IPS-NIHi7 (cell line): ENCODE measurements at regions not wholly inside any gene's neighbourhood (a gene's known extent, or its start where the extent isn't known, plus 50 kb on each side); places are given as distances from the start of the nearest gene placed in this dataset.
"Not testable (repeated sequence)": the region's sequence is repeated elsewhere in the genome, so short reads cannot be mapped to it uniquely, and the experiment has no call there.

Experiments
- DNase-seq: peaks from one replicate; pipeline ENCODE4 v3.0.0; 2012; ENCODE audit warnings: mixed read lengths; ENCODE audit errors: extremely low spot score

DNA sequence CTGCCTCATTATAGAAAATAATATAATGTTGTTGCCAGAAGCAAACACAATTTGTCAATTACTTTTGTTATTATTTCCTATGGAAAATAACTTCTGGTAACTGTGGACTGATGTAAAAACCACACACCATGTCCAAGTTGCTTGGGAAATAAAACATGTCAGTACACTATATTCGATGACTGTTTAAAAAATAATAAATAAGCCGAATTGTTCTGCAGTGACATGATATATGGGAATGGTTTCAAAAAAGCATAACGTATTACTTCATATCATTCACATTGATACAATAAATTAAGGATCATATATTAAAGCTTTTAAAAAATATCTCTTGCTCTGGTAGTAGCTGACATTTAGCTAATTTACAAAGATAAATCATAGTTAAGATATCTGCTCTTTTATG, 2062.1 kb downstream of the PCDH9 start:
- no peak for DNase-seq

DNA sequence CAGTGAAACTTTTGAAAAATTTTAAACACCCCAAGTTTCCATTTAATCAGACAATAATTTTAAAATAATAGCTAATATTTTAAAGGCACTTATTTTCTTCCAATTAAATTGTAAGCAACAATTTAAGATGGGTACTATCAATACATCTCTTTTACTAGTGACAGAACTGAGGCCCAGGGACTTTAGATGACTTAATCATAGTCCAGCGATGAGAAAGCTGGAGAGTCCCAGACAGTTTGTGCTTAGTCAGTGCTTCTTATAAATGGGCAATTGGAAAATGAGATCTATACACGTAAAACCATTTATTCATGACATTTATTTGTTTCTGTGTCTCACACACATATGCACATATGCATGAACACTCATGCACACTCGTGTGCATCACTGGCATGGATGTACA, 2063.5 kb downstream of the PCDH9 start:
- DNase-seq = no peak

DNA sequence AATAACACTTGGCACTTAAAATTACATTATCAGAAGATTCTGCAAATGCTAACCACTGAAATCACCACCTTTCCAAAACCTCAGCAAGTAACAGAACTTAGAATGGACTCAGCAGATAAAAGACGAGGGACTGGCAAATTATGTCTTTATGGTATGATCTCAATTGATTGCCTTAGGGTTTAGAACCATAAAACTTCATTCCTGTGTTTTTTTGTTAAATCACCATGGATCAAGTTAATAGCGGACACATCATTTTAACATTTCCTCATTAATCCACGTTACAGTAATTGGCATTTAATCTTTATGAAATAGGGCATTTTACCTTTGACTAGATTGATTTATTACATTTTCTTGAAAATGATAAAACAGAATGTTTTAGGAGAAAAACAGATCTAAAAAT, 2070.3 kb downstream of the PCDH9 start:
- DNase-seq = no peak

DNA sequence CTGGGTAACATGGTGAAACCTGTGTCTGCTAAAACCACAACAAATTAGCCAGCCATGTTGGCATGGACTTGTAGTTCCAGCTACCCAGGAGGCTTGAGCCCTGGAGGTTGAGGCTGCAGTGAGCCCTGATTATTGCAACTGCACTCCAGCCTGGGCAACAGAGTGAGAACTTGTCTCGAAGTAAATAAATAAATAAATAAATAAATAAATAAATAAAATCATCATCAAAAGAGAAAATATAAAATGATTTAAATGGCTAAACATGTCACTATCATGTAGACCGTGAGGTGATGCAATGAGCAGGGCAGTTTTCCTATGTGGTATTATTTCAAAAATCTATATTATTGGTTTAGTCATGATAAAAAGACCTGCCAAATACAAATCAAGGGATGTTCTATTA, 2074.3 kb downstream of the PCDH9 start:
- DNase-seq = no peak

DNA sequence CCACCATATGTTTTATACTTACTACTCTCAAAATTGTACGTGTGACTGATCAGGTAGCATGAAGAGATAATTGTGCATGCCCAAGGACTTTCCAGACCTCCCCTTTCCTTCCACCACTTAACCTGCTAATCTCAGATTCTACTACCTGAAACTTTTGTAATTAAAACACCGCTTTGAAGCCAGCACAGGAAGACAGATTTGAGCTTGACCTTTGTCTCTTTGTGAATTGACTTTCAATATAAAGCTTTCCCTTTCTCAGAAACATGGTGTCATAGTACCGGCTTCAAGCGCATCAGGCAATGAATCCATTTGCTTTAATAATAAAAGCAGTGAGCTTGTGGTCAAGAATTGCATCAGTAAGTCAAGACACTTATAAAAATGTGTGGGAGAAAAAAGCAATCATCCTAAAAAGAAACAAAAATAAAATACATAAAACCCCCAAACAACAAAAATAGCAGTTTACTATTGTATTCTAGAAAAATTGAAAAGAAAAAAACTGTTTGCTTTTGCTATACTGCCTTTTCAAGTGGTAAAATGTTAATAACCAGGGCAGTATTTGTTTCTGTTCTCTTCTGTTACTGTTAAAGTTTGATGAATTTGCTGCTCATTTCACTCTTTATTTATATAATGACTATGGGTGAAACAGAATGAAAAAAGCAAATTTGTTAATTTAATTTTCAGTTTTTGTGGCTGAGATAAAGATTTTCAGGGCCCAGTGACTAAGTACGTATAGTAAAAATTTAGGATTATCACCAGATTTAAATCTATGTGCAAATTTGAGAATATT, 2075.3 kb downstream of the PCDH9 start:
- DNase-seq = no peak

DNA sequence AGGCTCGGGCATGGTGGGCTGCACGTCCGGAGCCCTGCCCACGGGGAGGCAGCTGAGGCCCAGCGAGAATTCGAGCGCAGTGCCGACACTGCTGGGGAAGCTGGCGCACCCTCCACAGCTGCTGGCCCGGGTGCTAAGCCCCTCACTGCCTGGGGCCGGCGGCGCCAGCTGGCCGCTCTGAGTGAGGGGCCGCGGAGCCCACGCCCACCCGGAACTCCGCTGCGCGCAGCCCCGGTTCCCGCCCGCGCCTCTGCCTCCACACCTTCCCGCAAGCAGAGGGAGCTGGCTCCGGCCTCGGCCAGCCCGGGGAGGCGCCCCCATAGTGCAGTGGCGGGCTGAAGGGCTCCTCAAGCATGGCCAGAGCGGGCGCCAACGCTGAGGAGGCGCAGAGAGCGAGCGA, 2080.4 kb downstream of the PCDH9 start:
- DNase-seq = no peak

DNA sequence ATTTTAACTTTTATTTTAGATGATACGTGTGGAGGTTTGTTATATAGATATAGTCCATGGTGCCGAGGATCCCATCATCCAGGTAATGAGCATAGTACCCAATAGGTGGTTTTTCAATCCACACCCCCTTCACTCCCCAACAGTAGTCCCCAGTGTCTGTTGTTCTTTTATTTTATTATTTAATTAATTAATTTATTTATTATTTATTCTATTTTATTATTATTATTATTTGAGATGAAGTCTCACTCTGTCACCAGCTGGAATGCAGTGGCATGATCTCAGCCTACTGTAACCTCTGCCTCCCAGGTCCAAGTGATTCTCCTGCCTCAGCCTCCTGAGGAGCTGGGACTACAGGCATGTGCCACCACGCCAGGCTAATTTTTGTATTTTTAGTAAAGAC, 2086.2 kb downstream of the PCDH9 start:
- no peak for DNase-seq

DNA sequence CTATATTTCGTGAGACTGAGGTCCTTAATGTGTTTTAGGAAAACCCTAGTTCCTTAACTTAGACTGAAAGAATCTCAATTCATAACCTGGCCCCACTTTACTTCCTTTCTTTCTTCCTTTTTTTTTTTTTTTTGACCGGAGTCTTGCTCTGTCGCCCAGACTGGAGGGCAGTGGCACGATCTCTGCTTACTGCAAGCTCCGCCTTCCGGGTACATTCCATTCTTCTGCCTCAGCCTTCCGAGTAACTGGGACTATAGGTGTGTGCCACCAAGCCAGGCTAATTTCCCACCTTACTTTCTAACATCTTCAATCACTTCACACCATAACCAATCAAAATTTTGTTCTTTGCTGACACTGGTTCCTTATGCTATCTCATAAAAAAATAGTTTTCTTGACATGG, 2097.0 kb downstream of the PCDH9 start:
- DNase-seq = no peak

DNA sequence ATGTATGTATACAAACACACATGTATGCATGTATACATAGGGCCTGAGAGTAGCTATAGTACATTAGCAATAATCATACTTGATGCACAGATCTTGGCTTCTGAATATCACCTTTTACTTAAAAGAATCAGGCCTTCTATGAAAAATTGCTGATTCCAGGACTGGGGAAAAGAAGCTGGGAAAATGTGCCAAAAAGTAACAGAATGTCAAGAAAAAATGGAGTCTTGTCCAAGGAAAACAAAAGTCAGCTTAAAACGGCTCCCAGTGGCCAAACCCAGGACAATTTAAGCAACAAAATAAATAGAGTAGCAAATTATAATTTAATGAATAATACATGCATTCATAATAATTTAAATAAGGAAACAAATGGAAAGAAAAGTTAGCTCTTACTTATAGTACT, 2104.9 kb downstream of the PCDH9 start:
- DNase-seq = no peak

DNA sequence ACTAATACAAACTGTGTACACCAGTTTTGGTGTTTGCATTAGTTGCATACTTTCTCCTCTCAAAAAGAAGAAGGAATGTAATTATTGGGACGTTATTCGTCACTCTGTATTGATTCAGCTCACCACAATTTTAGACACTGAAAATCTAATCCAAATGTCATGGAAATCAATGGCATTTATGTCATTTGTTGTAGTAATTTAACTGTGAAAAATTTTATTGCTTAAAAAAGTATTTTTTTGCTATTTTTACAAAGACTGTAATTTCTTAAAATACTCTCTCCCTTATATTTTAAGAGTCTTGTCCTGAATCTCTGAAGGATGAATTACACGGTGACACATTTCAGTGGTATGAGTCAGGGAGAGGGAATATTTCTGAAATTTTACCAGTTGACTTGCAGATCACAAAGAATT, 2117.6 kb downstream of the PCDH9 start:
- no peak for DNase-seq

DNA sequence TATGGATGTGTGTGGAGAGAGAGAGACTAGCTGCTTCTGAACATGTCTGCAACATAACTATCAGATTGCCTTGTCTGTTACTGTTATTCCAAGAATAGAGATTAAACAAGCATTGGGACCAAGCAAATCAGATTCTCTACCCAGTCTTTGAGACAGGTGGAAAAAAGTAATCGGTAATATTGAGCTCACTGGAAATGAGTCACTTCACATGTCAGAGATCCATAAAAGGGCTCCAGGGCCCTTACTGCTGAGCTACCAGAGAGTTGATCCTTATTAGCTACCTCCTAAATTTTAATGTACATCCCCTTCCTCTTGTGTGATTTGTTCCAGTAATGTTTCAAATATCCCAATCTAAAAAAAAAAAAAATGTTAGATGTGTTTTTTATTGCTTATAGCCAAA, 2118.0 kb downstream of the PCDH9 start:
- DNase-seq = no peak

DNA sequence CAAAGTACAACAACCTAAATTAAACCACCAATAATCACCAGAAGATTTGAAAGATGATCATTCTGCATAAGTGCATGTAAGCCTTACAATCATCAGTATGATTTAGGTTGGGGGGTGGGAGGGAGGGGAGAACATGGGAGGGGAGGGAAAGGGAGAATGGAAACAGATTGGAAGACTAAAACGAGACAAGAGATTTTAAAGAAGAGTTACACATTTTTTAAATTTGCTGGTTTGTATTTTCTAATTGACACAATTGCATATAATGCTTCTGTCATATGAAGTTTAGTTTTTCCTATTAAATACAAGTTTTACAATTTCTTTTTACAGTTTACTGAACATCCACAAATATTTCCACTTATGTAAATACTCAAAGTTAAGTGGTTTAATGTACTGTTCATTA, 2118.9 kb downstream of the PCDH9 start:
- DNase-seq = no peak

DNA sequence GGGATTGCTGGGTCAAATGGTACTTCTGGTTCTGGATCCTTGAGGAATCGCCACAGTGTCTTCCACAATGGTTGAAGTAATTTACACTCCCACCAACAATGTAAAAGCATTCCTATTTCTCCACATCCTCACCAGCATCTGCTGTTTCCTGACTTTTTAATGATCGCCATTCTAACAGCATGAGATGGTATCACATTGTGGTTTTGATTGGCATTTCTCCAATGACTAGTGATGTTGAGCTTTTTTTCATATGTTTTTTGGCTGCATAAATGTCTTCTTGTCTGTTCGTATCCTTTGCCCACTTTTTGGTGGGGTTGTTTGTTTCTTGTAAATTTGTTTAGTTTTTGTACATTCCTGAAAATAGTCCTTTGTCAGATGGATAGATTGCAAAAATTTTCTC, 2125.7 kb downstream of the PCDH9 start:
- not testable (repeated sequence) for DNase-seq

DNA sequence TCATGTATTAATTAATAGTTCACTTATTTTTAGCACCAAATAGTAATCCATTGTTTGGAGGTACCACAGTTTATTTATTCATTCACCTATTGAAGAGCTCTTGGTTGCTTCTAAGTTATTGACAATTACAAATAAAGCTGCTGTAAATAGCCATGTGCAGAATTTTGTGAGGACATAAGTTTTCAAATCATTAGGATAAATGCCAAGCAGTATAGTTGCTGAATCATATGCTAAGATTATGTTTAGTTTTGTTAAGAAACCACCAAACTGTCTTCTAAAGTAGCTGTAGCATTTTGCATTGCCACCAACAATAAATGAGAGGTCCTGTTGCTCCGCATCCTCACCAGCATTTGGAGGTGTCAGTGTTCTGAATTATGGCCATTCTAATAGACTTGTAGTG, 2126.8 kb downstream of the PCDH9 start:
- no peak for DNase-seq

DNA sequence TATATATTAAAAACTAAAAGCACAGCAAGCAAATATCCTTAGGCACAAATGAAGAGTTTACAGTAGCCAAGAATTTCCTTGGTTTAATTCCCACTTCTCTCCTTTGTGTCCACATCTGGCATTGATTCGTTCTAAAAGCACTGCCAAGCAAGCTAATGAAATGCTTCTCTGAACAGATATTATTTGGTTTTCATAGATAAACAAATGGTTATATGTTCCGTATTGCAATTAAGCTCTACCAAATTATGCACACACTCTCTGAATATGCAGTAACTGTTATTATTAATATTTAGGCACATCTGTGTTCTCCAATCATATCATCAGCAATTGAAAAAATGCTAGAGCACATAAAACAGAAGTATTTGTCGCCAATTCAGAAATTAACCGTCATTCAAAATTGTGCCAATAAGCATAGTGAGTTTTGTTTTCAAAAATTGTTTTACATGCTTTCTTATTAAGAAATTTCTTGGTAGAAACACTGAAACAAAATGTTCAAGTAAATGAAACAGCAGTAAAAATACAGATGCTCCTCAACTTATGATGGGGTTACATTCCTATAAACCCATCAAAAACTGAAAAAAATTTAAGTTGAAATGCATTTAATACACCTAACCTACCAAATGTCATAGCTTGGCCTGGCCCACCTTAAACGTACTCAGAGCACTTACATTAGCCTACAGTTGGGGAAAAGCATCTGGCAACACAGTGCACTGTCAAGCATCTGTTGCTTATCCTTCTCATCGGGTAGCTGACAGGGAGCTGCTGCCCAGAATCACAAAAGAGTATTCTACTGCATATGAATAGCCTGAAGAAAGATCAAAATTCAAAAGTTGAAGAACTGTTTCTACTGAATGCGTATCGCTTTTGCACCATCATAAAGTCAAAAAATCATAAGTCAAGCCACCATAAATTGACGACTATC, 2134.7 kb downstream of the PCDH9 start:
- DNase-seq = no peak

DNA sequence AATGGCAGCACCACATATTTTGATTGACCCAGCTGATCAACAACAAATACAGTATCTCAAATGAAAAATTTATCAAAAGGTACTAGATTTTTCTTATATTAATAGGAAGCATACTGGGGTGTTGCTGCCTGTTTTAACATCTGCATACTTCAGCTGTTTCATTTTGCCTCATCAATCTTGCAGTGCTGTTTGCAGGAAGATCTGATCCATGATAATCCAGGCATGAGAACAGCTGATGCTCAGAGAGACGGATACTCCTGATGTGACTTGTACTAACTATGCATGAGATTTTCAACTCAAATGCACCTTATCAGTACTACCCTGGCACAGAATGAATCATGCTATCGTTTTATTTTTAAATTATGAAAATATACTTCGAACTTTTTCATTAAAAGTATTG, 2136.8 kb downstream of the PCDH9 start:
- DNase-seq = no peak

DNA sequence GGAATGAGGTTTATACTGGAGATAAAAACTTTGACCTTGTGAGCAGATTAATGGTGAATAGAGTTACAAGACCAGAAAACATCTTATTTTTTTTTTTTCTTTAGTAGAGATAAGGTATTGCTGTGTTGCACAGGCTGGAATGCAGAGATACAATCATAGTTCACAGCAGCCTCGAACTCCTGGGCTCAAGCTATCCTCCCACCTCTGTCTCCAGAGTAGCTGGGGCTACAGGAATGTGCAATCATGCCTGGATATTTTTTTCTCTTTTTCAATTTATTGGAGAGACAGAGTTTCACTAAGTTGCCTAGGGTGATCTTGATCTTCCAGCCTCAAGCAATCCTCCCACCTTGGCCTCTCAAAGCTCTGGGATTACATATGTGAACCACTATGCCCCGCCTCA, 2139.1 kb downstream of the PCDH9 start:
- DNase-seq = no peak

DNA sequence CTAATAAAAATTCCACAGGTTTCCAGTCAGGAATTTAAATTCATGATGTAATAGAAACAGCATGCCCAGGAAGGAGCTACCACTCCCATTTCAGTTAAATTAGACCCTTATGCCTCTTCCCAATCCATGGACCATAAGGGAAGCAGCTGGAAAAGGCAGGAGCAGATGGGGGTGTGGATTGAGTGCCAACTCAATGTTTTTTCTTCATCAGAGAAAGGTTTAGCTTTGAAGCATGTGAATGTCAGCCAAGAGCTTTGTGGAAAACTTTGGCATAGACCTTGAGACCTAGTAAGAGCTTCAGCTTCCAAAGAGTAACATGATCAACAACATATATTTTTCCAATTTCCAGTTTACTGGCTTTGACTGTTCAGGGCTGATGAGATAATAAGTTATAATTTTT, 2139.9 kb downstream of the PCDH9 start:
- DNase-seq = no peak

DNA sequence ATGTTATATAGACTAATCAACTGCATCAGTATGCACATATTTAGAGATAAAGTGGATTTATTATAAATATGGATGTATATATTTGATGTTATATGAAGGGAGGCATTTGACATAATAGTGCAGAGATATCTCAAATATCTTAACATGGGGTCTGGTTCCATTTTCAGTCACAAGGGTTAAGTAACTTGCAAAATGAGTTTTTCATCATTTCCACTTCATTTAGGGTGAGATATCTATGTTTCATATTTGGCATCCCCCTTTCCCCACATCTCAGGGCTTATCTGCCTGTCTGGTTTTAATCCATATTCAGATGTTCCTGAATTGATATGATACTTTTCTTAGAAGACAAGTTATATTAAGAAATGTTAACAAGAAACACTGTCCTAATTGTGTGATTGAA, 2141.2 kb downstream of the PCDH9 start:
- no peak for DNase-seq

DNA sequence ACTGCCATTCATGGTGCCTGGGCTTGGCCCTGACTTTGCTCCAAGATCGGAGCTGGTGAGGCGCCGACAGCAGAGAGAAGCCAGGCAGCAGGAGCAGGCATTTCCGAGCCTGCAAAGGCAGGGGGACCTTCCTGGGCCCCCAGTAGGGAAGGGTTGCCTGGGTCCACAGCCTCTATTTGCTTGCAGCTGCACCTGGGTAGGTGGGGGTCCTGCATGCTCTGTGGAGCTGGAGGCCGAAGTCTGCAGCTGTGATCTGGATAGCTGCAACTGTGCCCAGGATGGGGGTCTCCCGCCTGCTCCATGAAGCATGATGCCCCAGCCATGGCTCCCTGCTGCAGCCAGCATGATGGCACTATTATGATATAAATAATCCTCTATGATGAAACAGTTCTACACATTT, 2144.2 kb downstream of the PCDH9 start:
- no peak for DNase-seq

DNA sequence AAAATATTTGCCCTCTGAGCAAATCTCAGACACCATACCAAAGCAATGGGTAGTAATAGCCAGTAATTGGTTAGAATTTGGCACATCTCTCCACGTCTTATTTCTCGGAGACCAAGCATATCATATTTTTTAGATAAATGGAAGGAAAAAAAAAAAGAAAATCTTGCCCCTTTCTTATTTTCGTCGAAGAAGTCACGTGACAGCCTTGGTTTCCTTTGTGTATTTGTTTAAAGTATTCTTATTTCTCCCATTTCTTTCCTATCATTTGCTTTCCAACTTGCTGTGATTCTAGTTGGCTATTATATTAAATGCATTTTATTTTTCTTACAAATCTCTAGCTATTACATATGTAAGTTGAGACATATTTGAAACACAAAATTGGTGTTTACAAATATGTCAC, 2155.9 kb downstream of the PCDH9 start:
- DNase-seq = no peak

DNA sequence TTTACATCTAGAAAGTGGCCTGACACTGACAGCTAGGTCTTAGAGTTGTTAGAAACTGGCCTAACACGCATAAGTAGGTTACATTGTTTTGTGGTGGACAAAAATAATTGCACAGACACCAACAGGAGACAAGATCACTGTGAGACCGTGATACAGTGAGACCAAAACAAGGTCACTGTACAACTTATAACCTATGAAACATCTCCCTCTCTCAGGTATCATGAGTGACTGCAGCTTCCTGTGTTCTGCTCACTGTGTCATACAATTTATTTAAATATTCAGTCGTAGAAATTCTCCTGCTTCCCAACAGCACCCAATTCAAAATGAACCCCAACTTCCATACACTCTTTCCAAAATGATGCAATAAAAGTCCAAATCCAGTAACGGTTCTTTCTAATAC, 2165.2 kb downstream of the PCDH9 start:
- DNase-seq = no peak

DNA sequence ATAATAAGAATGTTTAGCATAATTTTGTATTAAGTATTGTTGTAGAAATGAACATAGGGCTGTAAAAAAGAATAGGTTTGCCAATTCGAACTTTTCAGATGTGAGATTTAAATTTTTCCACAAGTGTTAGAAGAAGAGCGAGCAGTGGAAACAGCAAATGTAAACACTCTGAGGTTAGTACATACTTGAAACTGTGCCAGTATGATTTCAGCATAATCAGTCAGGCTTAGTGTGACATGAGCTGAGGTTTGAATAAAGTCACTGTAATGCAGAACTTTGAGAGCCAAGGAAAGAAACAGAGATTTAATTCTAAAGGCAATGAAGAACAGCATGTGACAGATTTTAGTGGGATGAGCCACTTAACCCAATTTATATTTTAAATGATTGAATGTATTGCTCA, 2166.4 kb downstream of the PCDH9 start:
- DNase-seq = no peak
